ENCODE measurements at regions not wholly inside any gene's neighbourhood (a gene's known extent, or its start where the extent isn't known, plus 50 kb on each side); places are given as distances from the start of the nearest gene placed in this dataset.

GRCh38 chr18:63040788-63041410 is 278.7 kb downstream of the BCL2 start:
- Histone ChIP-seq H3K36me3 (no peaks in the 10 kb centered on the region), H3K4me3 (no peak overlapping the region), H3K27me3 (no peaks in the 10 kb centered on the region), H3K27ac (no peak overlapping the region), H3K4me1 (no peaks in the 10 kb centered on the region), H3K9me3 (no peaks in the 10 kb centered on the region)
- TF ChIP-seq CTCF (IDR thresholded peaks at IDR 0.05) (no peak), POLR2A (IDR thresholded peaks at IDR 0.05) (no peak), POLR2AphosphoS5 (IDR thresholded peaks at IDR 0.05) (no peak)
- intact Hi-C loops (cut with DNase I; ENCODE audit: low total_unique reads): no loop called here
- DNase-seq (ENCODE audit: low spot score in 2 of 2): no peak

GRCh38 chr18:63037491-63037890 is 282.1 kb downstream of the BCL2 start:
- no peaks in the 10 kb centered on the region for H3K36me3 ChIP-seq
- no peaks in the 10 kb centered on the region for H3K27me3 ChIP-seq
- no peak for DNase-seq (ENCODE audit: low spot score in 2 of 2)
- intact Hi-C loops (cut with DNase I; ENCODE audit: low total_unique reads): no loop called here
- TF ChIP-seq CTCF (IDR thresholded peaks at IDR 0.05) (no peak), POLR2A (IDR thresholded peaks at IDR 0.05) (no peak), POLR2AphosphoS5 (IDR thresholded peaks at IDR 0.05) (no peak)
- H3K4me1 ChIP-seq: no peaks in the 10 kb centered on the region
- no peak overlapping the region for H3K27ac ChIP-seq
- no peaks in the 10 kb centered on the region for H3K9me3 ChIP-seq
- no peak overlapping the region for H3K4me3 ChIP-seq

- Histone ChIP-seq H3K9me3 (no peaks in the 10 kb centered on the region), H3K27ac (no peak overlapping the region), H3K36me3 (no peaks in the 10 kb centered on the region), H3K4me3 (no peak overlapping the region), H3K27me3 (no peaks in the 10 kb centered on the region), H3K4me1 (no peaks in the 10 kb centered on the region)
- intact Hi-C loops (cut with DNase I; ENCODE audit: low total_unique reads): no loop called here
- no peak for DNase-seq (ENCODE audit: low spot score in 2 of 2)
- no peak for TF ChIP-seq POLR2A (IDR thresholded peaks at IDR 0.05)
- no peak for TF ChIP-seq POLR2AphosphoS5 (IDR thresholded peaks at IDR 0.05)
- TF ChIP-seq CTCF (IDR thresholded peaks at IDR 0.05): no peak
Measured at GRCh38 chr18:63031375-63031774, 288.2 kb downstream of the BCL2 start.

Measured in breast epithelium (tissue), 4 donors.